CD1c-positive myeloid dendritic cell (primary cell): ENCODE measurements at regions not wholly inside any gene's neighbourhood (a gene's known extent, or its start where the extent isn't known, plus 50 kb on each side); places are given as distances from the start of the nearest gene placed in this dataset.

ENCODE experiments used
- DNase-seq: peaks from one replicate; pipeline ENCODE4 v3.0.0-alpha.2; 2016; ENCODE audit errors: extremely low spot score

DNA sequence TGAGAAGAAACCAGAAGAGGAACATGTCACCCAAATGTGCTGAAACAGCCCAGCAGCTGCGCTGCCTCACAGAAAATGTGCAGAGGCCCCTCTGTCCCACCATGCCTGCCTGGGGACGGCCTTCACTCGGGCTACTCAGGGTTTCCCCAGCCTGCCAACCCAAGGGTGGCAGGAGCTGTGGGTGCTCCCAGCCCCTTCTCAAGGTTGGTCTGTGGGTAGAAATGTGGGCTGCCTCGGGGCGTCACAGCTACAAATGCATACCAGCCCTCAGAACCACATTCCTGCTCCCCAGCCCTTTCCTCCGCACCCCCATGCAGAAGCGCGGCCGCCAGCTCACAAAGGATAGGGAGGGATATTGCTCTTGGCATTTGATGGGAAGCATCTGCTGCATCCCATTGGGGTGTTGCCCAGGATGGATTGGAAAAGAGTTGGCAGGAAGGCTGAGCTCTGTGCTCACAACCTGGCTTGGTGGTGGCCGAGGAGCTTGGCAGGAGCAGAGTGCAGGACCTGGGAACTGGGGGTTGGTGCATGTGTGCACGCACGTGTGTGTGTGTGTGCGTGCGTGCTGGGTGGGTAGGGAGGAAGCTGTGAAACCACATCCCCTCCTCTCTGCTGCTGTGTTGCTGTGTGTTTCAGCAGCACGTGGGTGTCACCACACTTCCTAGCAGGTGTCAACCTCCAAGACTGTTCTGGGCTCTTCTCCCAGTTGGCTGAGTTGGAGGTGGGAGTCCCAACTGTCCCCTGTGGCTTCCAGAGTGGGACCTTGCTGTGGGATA is 304.4 kb downstream of the SEC14L1 start:
- DNase-seq, result peak; percentile 90

DNA sequence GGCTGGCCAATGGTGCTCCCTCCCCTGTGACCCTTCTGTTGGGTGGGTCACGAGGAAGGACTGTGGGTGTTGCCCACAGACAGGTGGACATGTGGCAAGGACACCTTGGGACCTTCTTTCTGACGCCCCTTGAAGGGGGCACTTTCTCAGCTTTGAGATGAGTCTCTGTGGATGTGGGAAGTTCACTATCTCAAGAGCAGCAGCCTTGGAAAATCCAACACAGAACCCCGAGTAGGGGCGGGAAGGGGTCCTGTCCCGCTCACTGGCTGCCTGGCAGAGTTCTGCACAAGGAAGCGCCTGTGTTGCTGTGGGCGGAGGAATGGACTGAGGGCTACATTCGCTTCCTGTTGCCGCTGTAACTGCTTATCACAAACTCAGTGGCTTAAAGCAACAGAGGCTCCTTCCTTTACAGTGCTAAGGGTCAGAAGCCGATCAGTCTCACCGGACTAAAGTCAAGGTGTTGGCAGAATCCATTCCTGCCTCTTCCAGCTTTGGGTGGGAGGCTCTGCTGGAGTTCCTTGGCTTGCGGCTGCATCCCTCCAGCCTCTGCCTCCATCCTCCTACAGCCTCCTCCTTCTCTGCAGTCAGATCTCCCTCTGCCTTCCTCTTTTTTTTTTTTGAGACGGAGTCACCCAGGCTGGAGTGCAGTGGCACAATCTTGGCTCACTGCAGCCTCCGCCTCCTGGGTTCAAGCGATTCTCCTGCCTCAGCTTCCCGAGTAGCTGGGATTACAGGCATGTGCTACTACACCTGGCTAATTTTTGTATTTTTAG is 305.2 kb downstream of the SEC14L1 start:
- peak; percentile 84 for DNase-seq

DNA sequence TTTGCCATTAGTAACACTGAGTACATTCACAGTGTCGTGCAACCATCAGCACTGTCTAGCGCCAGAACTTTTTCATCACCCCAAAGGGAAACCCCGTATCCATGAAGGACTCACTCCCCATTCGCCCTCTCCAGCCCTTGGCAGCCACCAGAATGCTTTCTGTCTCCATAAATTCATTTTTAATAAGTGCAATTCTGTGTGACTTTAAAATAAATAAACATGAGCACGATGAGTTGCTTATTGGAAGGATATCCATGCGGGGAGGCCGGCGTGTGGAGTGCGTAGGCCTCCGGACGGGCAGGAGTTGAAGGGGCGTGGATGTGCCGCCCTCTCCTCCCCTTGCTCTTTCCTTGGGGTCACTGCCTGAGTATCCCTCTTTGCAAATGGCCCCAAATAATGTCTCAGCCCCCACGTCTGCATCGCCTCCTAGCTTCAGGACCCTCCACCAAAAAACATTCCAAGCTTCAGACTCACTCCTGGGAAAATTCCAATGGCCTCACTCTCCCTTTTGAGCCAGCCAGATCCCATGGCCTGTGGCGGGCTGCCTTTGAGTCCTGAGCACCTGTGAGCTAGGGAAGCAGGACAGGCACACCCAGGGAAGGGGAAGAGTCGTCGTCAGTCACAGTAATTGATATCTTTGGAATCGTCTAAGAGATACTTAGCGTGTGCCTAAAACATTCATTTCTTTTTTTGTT is 306.3 kb downstream of the SEC14L1 start:
- no peak for DNase-seq

DNA sequence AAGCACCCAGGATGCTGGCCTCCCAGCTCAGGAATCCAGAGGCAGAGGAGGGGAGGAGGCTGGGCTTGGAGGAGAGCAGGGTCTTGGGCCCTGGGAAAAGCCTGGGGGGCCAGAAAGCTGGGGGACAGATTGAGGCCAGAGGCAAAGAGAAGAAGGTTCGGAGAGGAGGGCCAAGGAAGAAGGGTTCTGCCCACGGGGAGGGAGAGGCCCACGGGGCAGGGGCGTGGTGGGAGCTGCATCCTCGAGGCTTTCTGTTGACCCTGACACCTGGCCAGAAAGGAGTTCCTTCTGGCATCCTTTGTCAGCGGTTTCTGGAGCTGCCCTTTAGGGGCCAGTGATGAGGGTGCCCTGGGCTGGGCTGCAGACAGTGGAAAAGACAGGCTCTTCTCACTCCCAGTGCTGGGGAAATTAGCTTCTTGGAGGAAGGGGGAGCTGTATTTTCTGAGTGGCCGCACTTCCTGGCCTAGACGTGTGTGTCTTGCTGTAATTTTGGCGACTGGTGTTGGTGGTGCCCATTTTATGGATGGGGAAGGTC is 308.7 kb downstream of the SEC14L1 start:
- DNase-seq, result no peak

DNA sequence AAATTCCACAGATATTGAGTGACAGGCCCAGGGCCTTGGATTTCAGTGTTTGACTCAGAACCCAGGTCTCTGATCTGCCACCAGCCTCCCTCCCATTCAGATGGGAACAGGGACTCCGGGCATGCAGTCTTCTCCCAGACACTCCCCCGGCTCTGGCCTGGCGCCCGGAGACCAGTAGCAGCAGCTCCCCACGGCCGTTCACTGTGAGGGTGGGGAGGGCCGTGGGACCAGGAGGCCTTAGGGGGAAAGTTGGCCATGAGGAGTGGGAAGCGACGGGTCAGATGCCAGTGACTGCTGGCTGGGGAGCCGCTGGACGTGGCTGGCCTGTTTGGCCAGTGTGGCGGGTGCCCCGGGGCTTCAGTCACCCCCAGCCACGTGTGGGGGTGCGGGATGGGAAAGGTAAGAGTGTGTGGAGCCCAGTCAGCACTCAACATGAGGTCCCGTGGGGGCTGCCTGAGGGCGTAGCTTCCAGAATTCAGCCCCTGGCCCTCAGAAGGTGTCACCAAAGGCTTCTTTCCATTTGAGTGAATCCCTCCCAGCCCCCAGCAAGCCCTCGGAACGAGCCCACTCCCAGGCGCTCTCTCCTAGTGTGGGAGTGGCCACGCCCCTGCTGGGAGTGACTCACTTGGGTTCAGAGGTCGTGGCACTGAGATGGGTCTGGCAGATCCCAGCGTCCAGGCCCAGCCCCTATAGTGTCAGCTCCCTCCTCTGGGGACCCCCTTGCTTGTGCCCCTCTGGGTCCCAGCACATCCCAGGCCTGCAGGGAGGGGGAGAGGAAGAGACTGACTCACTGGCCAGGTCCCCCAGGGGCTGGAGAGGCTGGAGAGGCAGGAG is 309.4 kb downstream of the SEC14L1 start:
- DNase-seq, result peak; percentile 53

DNA sequence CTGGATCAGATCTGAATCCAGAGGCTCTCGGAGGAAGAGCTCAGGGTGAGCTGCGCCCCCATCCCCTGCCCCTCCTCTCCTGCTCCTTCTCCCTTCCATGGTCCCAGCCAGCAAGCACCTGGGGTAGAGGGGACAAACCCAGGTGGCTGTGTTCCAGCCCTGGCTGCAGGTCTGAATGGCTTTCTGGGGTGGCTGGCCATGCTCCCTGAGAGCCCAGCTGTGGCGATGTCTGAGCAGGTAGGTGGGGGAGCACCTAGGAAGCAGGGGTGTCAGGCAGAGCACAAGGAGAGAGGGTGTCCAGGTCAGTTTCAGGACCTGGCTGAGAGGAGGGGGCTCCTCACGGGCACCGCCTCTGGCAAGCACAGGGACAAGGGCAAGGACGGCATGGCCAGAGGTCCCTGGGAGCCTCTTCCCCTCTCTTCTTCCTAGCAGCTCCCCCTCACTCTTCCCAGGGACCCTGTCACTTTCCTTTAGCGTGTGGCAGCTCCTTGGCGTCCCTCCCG is 310.0 kb downstream of the SEC14L1 start:
- DNase-seq, result no peak

DNA sequence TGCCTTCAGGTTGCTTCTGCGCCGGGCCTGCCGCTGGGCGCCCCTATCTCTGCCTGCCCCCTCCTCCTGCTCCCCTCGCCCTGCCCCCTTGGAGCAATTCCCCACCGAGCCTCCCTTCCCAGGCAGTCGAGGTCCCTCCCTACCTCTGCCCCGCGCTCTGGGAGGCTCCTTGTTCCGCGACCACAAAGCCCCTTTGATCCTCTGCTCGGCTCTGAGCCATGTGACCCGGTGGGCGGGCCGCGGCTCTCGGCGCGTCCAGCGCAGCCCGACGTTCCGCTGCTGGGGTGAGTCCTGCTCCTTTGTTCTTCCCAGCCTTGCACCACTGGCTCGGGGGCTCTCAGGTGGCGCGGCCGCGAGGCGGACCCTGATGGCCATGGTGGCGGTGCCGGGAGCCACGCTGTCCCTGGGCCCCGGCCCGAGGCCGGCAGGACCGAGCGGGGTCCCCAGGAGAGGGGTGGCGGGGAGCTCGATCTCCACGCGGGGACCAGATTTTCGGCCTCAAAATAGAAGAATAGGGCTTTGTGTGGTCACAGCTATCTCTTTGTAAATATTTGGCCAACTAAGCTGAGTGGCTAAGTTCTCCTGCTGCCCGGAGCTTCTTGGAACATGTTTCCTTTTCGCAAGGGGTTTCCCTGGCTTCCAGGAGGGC is 310.6 kb downstream of the SEC14L1 start:
- DNase-seq, result peak; percentile 69

DNA sequence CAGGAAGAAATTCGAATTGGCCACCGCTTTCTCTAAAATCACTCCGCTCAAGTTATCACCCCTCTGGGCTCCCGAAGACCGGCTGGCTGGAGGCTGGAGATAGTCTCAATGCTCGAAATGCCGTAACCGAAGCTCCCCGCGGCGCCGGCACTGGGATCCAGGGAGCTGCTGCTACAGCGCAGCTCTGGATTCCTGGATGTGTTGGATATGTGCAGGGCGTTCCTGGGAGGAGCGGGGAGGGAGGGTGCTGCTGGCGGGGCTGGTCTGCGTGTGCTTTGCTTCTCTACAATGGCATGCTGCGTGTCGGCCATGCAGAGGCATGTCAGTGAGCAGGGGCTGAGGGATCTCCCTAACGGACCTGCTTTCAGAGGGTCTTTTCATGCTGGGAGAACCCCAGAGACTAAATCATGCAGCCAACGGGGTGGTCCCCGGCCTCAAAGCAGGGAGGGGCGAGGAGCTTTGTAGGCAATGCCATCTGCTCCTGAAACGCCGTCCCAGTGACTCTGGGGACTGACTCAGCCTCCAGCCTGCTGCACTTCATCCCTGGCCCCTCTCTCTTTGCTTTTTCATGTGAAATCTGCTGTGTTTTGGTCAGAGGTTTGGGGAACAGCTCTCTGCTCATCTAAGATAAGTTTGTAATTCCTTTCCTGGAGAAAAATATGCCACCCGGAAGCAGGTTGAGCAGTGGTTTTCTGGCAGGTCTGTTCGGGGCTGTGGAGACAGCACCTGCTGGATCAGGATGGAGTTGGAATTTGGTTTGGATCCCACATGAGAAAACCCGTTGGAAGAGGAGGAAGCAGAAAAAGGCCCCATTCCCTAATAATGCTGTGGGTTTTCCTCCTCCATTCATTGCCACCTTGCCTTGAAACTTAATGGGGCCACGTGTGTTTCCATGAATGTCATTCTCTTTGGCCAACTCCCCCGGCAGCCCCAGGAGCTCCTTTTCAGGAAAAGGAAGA is 311.4 kb downstream of the SEC14L1 start:
- no peak for DNase-seq

DNA sequence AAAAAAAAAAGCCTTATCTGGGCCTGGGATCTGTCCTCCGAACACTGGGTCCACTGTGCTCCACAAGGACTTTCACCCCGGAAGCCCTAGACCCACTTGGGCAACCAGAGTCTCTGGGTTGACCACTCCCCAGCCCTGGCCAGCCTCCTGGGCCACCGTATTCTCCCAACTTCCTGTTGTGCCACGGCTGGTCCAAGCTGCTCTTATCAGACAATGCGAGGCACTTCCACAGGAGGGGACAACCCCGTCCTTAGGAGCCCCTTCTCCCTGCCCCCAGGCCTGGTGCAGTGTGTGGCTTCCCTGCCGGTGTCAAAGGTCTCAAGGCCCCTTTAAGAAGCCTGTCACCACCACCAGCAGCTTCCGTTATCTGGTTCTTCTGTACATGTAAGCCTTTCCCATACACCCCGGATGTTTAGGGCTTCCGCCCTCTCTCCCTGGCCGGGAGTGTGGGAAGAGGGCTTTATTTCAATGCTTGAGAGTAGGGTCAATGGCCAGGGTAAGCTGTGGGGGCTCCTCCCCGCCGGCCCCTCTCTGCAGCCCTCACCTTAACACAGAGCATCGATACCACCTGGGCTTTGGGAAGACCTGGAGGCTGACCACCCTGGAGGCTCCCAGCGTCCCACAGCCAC is 313.0 kb downstream of the SEC14L1 start:
- DNase-seq, result peak; percentile 64

DNA sequence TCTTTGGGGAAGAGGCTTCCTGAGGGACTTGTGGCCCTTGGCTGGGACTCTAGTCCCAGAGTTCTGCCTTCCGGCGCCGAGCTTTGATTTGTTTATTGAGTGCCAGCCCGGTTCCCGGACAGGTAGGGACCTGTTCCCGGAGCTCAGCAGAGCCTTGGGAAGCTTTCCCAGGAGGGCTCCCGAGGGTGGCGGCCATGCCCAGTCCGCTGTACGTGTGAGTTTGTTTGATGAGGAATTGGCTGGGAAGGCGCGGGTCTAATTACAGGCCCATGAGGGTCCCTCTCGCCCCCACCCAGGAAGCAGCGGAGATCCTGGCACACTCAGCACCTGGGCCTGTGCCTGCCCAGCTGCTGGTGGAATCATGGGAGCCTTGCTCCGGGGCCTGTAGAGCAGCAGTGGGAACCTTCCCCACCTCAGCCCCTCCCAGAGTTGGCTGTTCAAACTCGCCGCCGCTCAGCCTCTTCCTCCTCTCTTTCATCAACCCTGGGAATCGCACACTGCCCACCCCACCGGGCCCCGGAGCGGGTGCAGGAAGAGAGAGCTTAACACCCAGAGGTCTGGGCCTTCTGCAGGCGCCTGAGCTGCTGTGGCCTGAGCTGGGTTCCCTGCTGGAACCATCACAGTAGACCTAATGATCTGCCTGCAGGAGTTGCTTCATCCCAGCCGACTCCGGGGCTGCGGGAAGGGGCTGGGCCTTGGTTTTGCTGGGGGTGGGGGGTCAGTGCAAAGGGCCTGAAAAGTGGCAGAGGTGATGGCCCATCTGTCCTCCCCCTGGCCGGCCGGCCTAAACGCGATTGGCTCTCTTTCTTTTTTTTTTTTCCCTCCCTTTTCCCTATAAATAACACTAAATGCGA is 313.7 kb downstream of the SEC14L1 start:
- no peak for DNase-seq

DNA sequence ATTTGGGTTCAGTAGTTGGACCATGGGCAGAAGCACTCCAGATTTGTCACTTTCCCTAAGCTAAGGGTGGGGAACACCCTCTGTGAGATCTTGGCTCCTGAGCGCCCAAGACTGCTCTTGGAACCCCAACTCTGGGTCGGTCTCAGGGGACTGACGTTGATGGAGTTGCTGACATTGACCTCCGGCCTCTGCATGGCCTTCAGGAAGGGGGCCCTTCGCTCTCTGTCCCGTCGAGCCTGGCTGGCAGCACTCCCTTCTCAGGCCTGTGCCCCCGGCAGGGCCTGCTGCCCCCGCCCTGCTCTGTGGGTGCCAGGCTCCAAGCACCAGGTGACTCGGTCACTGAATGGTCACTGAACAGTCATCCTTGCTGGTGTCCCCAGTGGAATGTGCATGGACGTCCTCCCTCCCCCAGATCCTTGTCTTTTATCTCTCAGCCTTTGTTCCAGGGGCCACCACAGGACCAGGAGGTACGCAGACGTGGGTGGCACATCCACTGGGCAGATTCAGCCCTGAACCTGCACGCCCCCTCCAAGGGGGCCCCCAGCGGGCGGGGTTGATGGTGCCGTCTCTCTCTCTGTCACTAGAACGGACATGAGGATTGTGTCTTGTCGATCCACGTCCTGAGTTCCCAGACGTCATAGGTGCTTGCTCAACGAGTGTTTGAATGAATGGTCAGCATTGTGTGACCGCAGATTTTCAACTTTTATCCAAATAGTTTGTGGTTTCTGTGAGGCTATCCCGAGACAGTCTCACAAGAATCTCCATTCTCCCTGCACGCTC is 314.5 kb downstream of the SEC14L1 start:
- DNase-seq, result no peak

DNA sequence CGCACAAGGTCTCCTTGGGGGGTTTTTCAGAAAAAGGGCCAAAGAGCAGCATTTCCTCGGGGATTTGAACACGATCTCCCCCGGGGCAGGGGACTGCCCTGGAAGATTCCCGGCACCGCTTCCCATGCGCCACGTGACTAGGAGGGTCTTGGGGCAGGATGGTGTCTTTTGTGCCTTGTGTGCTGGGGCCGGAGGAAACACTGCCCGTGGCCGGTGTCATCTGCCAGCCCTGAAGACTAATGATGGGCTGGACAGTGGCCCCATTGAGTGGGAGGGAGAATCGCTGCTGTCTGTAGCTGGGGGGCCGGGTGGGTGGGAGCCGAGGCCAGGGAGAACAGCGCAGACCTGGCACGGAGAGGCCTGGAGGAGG is 315.1 kb downstream of the SEC14L1 start:
- DNase-seq, result no peak

DNA sequence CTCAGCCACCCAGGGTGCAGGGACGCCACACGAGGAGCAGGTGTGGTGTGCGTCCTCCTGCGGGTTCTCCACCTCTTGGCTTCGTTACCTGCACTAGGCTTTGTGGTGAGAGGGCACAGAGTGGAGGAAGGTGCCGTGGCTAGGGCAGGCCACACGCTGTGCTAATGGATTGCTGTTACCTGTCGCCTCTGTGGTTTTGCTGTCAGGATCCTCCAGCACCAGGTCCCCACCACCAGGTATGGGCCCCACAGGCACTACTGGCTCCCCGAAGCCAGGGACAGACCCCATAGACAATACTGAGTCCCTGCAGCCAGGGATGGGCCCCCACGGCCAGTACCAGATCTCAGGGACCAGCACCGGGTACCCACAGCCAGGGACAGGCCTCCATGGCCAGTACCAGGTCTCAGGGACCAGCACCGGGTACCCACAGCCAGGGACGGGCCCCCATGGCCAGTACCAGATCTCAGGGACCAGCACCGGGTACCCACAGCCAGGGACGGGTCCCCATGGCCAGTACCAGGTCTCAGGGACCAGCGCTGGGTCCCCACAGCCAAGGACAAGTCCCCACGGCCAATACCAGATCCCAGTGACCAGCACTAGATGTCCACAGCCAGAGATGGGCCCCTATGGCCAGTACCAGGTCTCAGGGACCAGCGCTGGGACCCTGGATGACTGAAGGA is 315.6 kb downstream of the SEC14L1 start:
- DNase-seq, result no peak

DNA sequence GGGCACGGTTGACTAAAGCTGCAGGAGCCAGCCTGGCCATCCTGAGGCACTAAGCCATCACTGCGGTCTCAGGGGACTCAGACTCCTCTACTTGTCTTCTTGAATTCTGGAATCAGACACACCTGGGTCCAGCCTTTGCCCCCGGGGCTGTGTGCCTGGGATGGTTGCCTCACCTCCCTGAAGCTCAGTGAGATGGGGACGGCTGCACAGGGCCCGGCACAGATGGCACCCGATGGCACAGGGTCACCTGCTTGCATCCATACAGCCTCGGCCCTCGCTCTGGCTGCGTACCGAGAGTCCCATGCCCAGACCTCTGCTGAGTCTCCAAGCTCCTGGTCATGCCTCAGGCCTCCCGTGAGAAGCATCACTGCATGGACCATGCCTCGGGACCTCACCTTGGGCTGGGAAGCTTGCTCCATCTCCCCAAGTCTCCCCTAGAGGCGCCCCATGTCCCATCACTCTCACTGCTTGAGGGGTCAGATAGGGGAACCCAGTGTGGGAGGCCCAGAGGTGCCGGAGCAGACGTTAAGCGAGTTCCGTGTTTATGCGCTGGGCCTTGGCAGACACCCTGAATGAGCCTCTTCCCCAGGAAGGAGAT is 316.3 kb downstream of the SEC14L1 start:
- DNase-seq, result peak; percentile 70

DNA sequence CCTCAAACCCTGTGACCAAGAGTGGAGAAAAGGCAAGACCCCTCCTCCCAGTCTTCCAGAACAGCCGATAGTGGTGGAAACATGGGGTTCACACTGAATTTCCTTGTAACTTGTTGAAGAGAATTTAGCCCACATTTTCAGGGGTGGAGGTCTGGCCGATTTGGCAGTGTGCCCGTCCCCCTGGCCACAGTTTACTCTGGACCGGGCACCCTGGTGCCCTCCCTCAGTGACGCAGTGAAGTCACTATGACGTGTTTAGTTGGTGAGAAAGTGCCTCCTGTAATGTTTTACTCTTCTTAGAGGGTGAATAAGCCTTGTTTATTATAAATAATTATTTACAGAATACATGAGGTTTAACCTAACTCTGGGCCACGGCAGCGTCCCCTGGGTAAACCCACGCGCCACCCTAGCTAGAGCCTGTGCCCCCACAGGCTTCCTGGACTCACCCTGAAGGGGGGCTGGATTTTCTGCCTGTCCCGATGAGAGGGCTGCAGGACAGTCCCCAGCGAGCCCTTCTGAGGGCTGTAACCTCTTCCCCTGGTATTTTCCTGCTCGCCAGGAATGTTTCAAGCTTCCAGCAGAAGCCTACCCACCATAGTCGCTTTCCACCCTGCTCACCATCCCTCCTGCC is 316.9 kb downstream of the SEC14L1 start:
- DNase-seq, result no peak
